ENCODE measurements at regions not wholly inside any gene's neighbourhood (a gene's known extent, or its start where the extent isn't known, plus 50 kb on each side); places are given as distances from the start of the nearest gene placed in this dataset.

DNA sequence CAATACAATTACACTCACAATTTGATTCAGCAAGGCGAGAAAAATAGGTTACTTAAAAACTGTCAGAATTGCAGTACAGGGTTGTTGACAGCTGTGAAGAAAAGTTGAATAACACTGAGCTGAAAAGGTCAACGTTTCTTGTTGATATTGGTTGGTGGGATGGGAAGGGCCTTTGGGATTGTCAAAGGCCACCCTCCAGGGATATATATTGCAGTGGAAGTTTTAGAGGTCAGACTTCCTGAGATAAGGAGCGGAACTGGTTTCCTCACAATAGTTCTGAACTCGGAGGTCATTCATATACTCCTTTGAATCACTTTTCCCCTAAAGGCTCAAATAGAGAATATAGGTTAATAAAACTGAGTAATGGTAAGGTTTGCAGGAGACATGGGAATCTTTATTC lies 417.2 kb downstream of the RAPGEF2 start:
- H3K36me3 ChIP-seq = no peaks in the 10 kb centered on the region
- WGBS, 2 donors = 43 to 52% methylated on average over 4 of the region's 4 CpGs
- DNase-seq = no peak
- no peak for ATAC-seq
- no peaks in the 10 kb centered on the region for H3K9me3 ChIP-seq
- TF ChIP-seq, protein P1, sequence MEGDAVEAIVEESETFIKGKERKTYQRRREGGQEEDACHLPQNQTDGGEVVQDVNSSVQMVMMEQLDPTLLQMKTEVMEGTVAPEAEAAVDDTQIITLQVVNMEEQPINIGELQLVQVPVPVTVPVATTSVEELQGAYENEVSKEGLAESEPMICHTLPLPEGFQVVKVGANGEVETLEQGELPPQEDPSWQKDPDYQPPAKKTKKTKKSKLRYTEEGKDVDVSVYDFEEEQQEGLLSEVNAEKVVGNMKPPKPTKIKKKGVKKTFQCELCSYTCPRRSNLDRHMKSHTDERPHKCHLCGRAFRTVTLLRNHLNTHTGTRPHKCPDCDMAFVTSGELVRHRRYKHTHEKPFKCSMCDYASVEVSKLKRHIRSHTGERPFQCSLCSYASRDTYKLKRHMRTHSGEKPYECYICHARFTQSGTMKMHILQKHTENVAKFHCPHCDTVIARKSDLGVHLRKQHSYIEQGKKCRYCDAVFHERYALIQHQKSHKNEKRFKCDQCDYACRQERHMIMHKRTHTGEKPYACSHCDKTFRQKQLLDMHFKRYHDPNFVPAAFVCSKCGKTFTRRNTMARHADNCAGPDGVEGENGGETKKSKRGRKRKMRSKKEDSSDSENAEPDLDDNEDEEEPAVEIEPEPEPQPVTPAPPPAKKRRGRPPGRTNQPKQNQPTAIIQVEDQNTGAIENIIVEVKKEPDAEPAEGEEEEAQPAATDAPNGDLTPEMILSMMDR (IDR thresholded peaks at IDR 0.05) = no peak
- intact Hi-C loops (cut with DNase I) = no loop called here
- no peaks in the 10 kb centered on the region for H3K27me3 ChIP-seq
- no peaks in the 10 kb centered on the region for H3K4me1 ChIP-seq
- H3K4me3 ChIP-seq = no peak overlapping the region
- H3K27ac ChIP-seq = no peak overlapping the region

DNA sequence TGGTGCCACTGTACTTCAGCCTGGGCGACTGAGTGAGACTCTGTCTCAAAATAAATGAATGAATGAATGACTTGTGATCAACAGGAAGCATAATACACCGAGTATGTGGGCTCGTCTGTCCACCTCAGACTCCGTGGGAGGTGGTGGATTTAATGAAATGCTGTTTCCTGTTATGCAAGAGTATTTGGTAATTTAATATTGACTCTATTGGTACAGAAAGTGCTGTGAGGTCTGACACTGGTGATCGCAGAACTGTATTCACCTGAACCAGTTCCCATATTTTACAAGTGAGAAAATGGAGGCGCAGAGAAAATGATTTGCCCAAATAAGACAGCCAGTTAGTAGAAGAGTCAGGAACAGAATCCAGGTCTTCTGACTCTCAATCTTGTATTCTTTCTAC lies 423.3 kb downstream of the RAPGEF2 start:
- Histone ChIP-seq H3K4me1 (no peaks in the 10 kb centered on the region), H3K4me3 (no peak overlapping the region), H3K27ac (no peak overlapping the region), H3K27me3 (no peaks in the 10 kb centered on the region), H3K9me3 (peaks cover 0 to 10% (median 0%) of the 10 kb centered on the region in 11 donors), H3K36me3 (no peaks in the 10 kb centered on the region)
- 71 to 75% methylated on average over 6 of the region's 6 CpGs for WGBS, 2 donors
- TF ChIP-seq, protein P1 (IDR thresholded peaks at IDR 0.05) = no peak
- intact Hi-C loops (cut with DNase I) = no loop called here
- ATAC-seq (no peak), DNase-seq (no peak)

DNA sequence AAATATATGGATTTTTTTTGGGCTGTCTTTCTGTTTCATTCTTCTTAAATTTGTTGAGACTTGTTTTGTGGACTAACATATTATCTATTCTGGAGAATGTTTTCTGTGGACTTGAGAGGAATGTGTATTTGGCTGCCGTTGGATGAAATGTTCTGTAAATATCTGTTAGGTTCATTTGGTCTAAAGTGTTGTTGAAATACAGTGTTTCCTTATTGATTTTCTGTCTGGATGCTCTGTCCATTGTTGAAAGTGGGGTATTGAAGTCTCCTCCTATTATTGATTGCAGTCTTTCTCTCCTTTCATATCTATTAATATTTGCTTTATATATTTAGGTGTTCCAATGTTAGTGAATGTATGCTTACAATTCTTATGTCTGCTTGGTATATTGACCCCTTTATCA lies 431.8 kb downstream of the RAPGEF2 start:
- no peak overlapping the region for H3K27ac ChIP-seq
- H3K4me3 ChIP-seq = no peak overlapping the region
- intact Hi-C loops (cut with DNase I) = no loop called here
- no peak for ATAC-seq
- WGBS, 2 donors = 76 to 78% methylated on average over 1 of the region's 1 CpG
- DNase-seq = no peak
- peaks cover 0 to 12% (median 0%) of the 10 kb centered on the region in 7 donors for H3K27me3 ChIP-seq
- no peaks in the 10 kb centered on the region for H3K36me3 ChIP-seq
- TF ChIP-seq, protein P1 (IDR thresholded peaks at IDR 0.05) = no peak
- H3K9me3 ChIP-seq = peaks cover 0 to 37% (median 12%) of the 10 kb centered on the region in 11 donors
- no peaks in the 10 kb centered on the region for H3K4me1 ChIP-seq

- WGBS, 2 donors = 60 to 84% methylated on average over 8 of the region's 8 CpGs
- ATAC-seq (no peak), DNase-seq (no peak)
- intact Hi-C loops (cut with DNase I) = no loop called here
- TF ChIP-seq, protein P1 (IDR thresholded peaks at IDR 0.05) = no peak
- Histone ChIP-seq H3K4me3 (no peak overlapping the region), H3K27me3 (peaks cover 0 to 12% (median 0%) of the 10 kb centered on the region in 7 donors), H3K4me1 (no peaks in the 10 kb centered on the region), H3K27ac (no peak overlapping the region), H3K36me3 (no peaks in the 10 kb centered on the region), H3K9me3 (peaks cover 0 to 37% (median 12%) of the 10 kb centered on the region in 11 donors)
These were observed 435.7 kb downstream of the RAPGEF2 start for GRCh38 chr4:159538556-159538955.
